HCT116 (cell line): ENCODE measurements at regions not wholly inside any gene's neighbourhood (a gene's known extent, or its start where the extent isn't known, plus 50 kb on each side); places are given as distances from the start of the nearest gene placed in this dataset.

Experiments used
- ATAC-seq: fragments of 200-7000 bp; cut with Tn5 transposase; 2 replicates; pipeline ENCODE4 v1.9.1; 2020; ENCODE audit warnings: mild to moderate bottlenecking, moderate library complexity
- BruUV-seq: library from RNA; stranded (reverse); fragments of 400-500 nt; replicated peaks from 2 replicates; lab custom pipeline; 2021; lab: Mats Ljungman, UMichigan
- CTCF ChIA-PET: fragments of 300-600 bp; sonication (Branson Sonifier 250); formaldehyde crosslinking; loops from one replicate; lab custom pipeline; 2021; ENCODE audit warnings: antibody characterized with exemption; lab: Charles Lee
- POLR2A ChIA-PET: fragments of 300-600, 350-600 bp; sonication (Branson Sonifier 250); formaldehyde crosslinking; loops from one replicate; lab custom pipeline; 2021; ENCODE audit warnings: antibody characterized with exemption; lab: Charles Lee
- RAD21 ChIA-PET, 2 experiments: fragments of 300-600 bp; sonication (Branson Sonifier 250); formaldehyde crosslinking; loops; one replicate each; lab custom pipeline; 2023; ENCODE audit warnings: low total read pairs in 2 of 2; ENCODE audit not compliant: uncharacterized antibody in 2 of 2, unreplicated experiment in 2 of 2, low non-redundant PET in 1 of 2; lab: Charles Lee
- DNase-seq: peaks from one replicate; pipeline ENCODE4 v3.0.0-alpha.2; 2010; ENCODE audit warnings: low read depth, low spot score
- H2AFZ ChIP-seq: fragments of 200-600 bp; shearing (Covaris generic), sonication (generic); 2 replicates; pipeline ENCODE4 v1.6.1; 2017; ENCODE audit warnings: low read depth, mixed run types, mixed read lengths, antibody characterized with exemption, low read length; ENCODE audit not compliant: poor library complexity, severe bottlenecking
- H3K27ac ChIP-seq: 2 replicates; pipeline ENCODE4 v1.5.1; 2012; ENCODE audit warnings: low read depth, low read length
- H3K27me3 ChIP-seq: fragments of 200-600 bp; sonication (generic); 2 replicates; pipeline ENCODE4 v1.6.1; 2016; ENCODE audit warnings: mixed run types, low read length, mixed read lengths; ENCODE audit not compliant: insufficient read depth
- H3K36me3 ChIP-seq, 2 experiments: fragments of 200-500 bp in 1 of 2; fragments of 200-600 bp in 1 of 2; sonication (Bioruptor generic) in 1 of 2; sonication (generic) in 1 of 2; 2 replicates each; pipeline versions ENCODE4 v1.5.1 to v1.6.1; 2014 to 2016; ENCODE audit warnings: low read length in 2 of 2, inconsistent platforms in 1 of 2, mixed read lengths in 1 of 2, mixed run types in 1 of 2; ENCODE audit not compliant: insufficient read depth in 2 of 2, control insufficient read depth in 1 of 2
- H3K4me1 ChIP-seq, 2 experiments: fragments of 200-600 bp in 1 of 2; sonication (generic) in 1 of 2; 2 replicates each; pipeline versions ENCODE4 v1.5.1 to v1.6.1; 2012 to 2017; ENCODE audit warnings: low read length in 2 of 2, inconsistent platforms in 1 of 2, mild to moderate bottlenecking in 1 of 2, mixed read lengths in 1 of 2, mixed run types in 1 of 2, moderate library complexity in 1 of 2; ENCODE audit not compliant: insufficient read depth in 2 of 2, control insufficient read depth in 1 of 2
- H3K4me2 ChIP-seq: fragments of 200-600 bp; sonication (generic); 2 replicates; pipeline ENCODE4 v1.6.1; 2017; ENCODE audit warnings: mixed run types, low read length, mixed read lengths
- H3K4me3 ChIP-seq, 2 experiments: fragments of 200-600 bp in 1 of 2; sonication (generic) in 1 of 2; replicated peaks in 1 of 2; 2 replicates each; pipeline ENCODE4 v1.5.1; 2011 to 2016; ENCODE audit warnings: low read length in 2 of 2, control low read depth in 1 of 2, low read depth in 1 of 2, mild to moderate bottlenecking in 1 of 2, mixed read lengths in 1 of 2, mixed run types in 1 of 2
- H3K79me2 ChIP-seq: fragments of 200-600 bp; sonication (generic); 2 replicates; pipeline ENCODE4 v1.6.1; 2017; ENCODE audit warnings: mild to moderate bottlenecking, mixed run types, low read length, moderate library complexity, mixed read lengths; ENCODE audit not compliant: insufficient read depth
- H3K9ac ChIP-seq: fragments of 200-600 bp; sonication (generic); 2 replicates; pipeline ENCODE4 v1.6.1; 2016; ENCODE audit warnings: low read length, mixed read lengths
- H3K9me2 ChIP-seq: fragments of 200-600 bp; sonication (generic), shearing (Covaris generic); 2 replicates; pipeline ENCODE4 v1.6.1; 2017; ENCODE audit warnings: mixed run types, mild to moderate bottlenecking, moderate library complexity; ENCODE audit not compliant: insufficient read depth
- H3K9me3 ChIP-seq, 2 experiments: fragments of 200-500 bp in 1 of 2; fragments of 200-600 bp in 1 of 2; sonication (Bioruptor generic) in 1 of 2; sonication (generic) in 1 of 2; 2 replicates each; pipeline ENCODE4 v1.6.1; 2014 to 2017; ENCODE audit warnings: low read length in 2 of 2, mixed read lengths in 2 of 2, inconsistent platforms in 1 of 2, low read depth in 1 of 2, mild to moderate bottlenecking in 1 of 2, mixed run types in 1 of 2, moderate library complexity in 1 of 2; ENCODE audit not compliant: control insufficient read depth in 1 of 2, insufficient read depth in 1 of 2
- H4K20me1 ChIP-seq: fragments of 200-600 bp; sonication (generic), shearing (Covaris generic); 2 replicates; pipeline ENCODE4 v1.6.1; 2017; ENCODE audit warnings: mixed run types, mild to moderate bottlenecking, moderate library complexity; ENCODE audit not compliant: insufficient read depth
- ATF3 ChIP-seq: IDR thresholded peaks from 2 replicates; pipeline ENCODE4 v1.6.1; 2012
- CBX3 ChIP-seq: IDR thresholded peaks from 2 replicates; pipeline ENCODE4 v1.6.1; 2012; ENCODE audit warnings: low read depth
- CEBPB ChIP-seq: IDR thresholded peaks from 2 replicates; pipeline ENCODE4 v1.6.1; 2012; ENCODE audit warnings: low read depth
- EGR1 ChIP-seq: IDR thresholded peaks from 2 replicates; pipeline ENCODE4 v1.6.1; 2012; ENCODE audit warnings: low read depth
- ELF1 ChIP-seq: IDR thresholded peaks from 2 replicates; pipeline ENCODE4 v1.6.1; 2012; ENCODE audit warnings: low read depth, borderline replicate concordance
- EZH2 ChIP-seq: fragments of 200-600 bp; sonication (generic); IDR thresholded peaks from 2 replicates; pipeline ENCODE4 v1.6.1; 2017; ENCODE audit warnings: antibody characterized with exemption, mixed run types
- FOSL1 ChIP-seq: IDR thresholded peaks from 2 replicates; pipeline ENCODE4 v1.6.1; 2012; ENCODE audit warnings: low read depth
- POLR2A ChIP-seq: IDR thresholded peaks from 2 replicates; pipeline ENCODE4 v1.7.0; 2011; ENCODE audit warnings: borderline replicate concordance; ENCODE audit not compliant: insufficient read depth, insufficient read length; ENCODE audit errors: extremely low read depth
- POLR2AphosphoS5 ChIP-seq: IDR thresholded peaks from 2 replicates; pipeline ENCODE4 v1.6.1; 2011; ENCODE audit warnings: mild to moderate bottlenecking, low read depth, low read length, moderate library complexity
- REST ChIP-seq: IDR thresholded peaks from 2 replicates; pipeline ENCODE4 v1.6.1; 2012; ENCODE audit warnings: low read depth
- SIN3A ChIP-seq: IDR thresholded peaks from 2 replicates; pipeline ENCODE4 v1.6.1; 2012; ENCODE audit warnings: low read depth
- SP1 ChIP-seq: IDR thresholded peaks from 2 replicates; pipeline ENCODE4 v1.6.1; 2012; ENCODE audit warnings: low read depth
- SRF ChIP-seq: IDR thresholded peaks from 2 replicates; pipeline ENCODE4 v1.6.1; 2012; ENCODE audit warnings: low read depth
- TCF7L2 ChIP-seq: IDR thresholded peaks from 2 replicates; pipeline ENCODE4 v1.7.0; 2011; ENCODE audit warnings: borderline replicate concordance, inconsistent platforms; ENCODE audit not compliant: insufficient read depth, insufficient read length; ENCODE audit errors: extremely low read depth
- ZFX ChIP-seq: fragments of 450-650 bp; IDR thresholded peaks from 2 replicates; pipeline ENCODE4 v1.6.1; 2017
- ZNF274 ChIP-seq: fragments of 200-500 bp; sonication (Bioruptor generic); IDR thresholded peaks from 2 replicates; pipeline ENCODE4 v1.6.1; 2014; ENCODE audit warnings: mild to moderate bottlenecking, low read depth, low read length, inconsistent platforms
- intact Hi-C: fragments of 100-400 bp; cut with micrococcal nuclease; formaldehyde crosslinking; loops from 2 replicates; pipeline ENCODE4 v1.10.0; 2022

- no peak for ATAC-seq
Observed at GRCh38 chr21:16193496-16194094, 463.8 kb downstream of the USP25 start.

GRCh38 chr21:16194095-16194787, 464.5 kb downstream of the USP25 start:
- ATAC-seq (no peak), DNase-seq (no peak)
- H3K9ac ChIP-seq = no peak overlapping the region
- no peak overlapping the region for H3K4me2 ChIP-seq
- intact Hi-C loops = no loop called here
- ChIA-PET RAD21 (no interaction called here), CTCF (no interaction called here), POLR2A (no interaction called here)
- H3K9me3 ChIP-seq = peaks cover 3 to 22% of the 10 kb centered on the region in 2 experiments; a peak in 3 of 4 replicates
- BruUV-seq = no TSS peak
- H4K20me1 ChIP-seq = no peaks in the 10 kb centered on the region
- H3K27ac ChIP-seq = no peak overlapping the region
- no peaks in the 10 kb centered on the region for H3K27me3 ChIP-seq
- H3K4me1 ChIP-seq = no peaks in the 10 kb centered on the region
- no peak overlapping the region for H3K4me3 ChIP-seq
- H2AFZ ChIP-seq = no peak overlapping the region
- H3K9me2 ChIP-seq = no peaks in the 10 kb centered on the region
- H3K36me3 ChIP-seq = no peaks in the 10 kb centered on the region
- no peaks in the 10 kb centered on the region for H3K79me2 ChIP-seq
- TF ChIP-seq SIN3A (no peak), TCF7L2 (no peak), EZH2 (no peak), REST (no peak), CBX3 (no peak), ZNF274 (no peak), SP1 (no peak), ELF1 (no peak), POLR2A (no peak), CEBPB (no peak), EGR1 (no peak), FOSL1 (no peak), POLR2AphosphoS5 (no peak), SRF (no peak), ZFX (no peak)

More at GRCh38 chr21:16193496-16194094, 463.8 kb downstream of the USP25 start:
- H3K27me3 ChIP-seq = no peaks in the 10 kb centered on the region
- RAD21 ChIA-PET = no interaction called here
- H3K4me1 ChIP-seq = no peaks in the 10 kb centered on the region
- H3K4me2 ChIP-seq = no peak overlapping the region
- CTCF ChIA-PET = no interaction called here
- no peak overlapping the region for H3K4me3 ChIP-seq
- H4K20me1 ChIP-seq = no peaks in the 10 kb centered on the region
- DNase-seq = no peak
- intact Hi-C loops = no loop called here
- no peak overlapping the region for H3K27ac ChIP-seq
- H3K36me3 ChIP-seq = no peaks in the 10 kb centered on the region
- H3K79me2 ChIP-seq = no peaks in the 10 kb centered on the region
- no peak overlapping the region for H3K9ac ChIP-seq
- POLR2A ChIA-PET = no interaction called here
- TF ChIP-seq EZH2 (no peak), CEBPB (no peak), ATF3 (no peak), SRF (no peak), POLR2A (no peak), ZFX (no peak)
- H3K9me2 ChIP-seq = no peaks in the 10 kb centered on the region
- peaks cover 3 to 19% of the 10 kb centered on the region in 2 experiments; a peak in 2 of 4 replicates for H3K9me3 ChIP-seq
- no TSS peak for BruUV-seq
- H2AFZ ChIP-seq = no peak overlapping the region
